MM.1S (cell line): ENCODE measurements at regions not wholly inside any gene's neighbourhood (a gene's known extent, or its start where the extent isn't known, plus 50 kb on each side); places are given as distances from the start of the nearest gene placed in this dataset.
A peak's percentile ranks its signal among the peaks of the same experiment; 100 is the strongest.

Source experiments
- DNase-seq: peaks from one replicate; pipeline ENCODE4 v3.0.0-alpha.2; 2015
- H2AFZ ChIP-seq: fragments of 300-600 bp; sonication (generic); 2 replicates; pipeline ENCODE4 v1.6.0; 2016; ENCODE audit warnings: antibody characterized with exemption, low read length
- H3F3A ChIP-seq: fragments of 300-600 bp; sonication (generic); 2 replicates; pipeline ENCODE4 v1.6.1; 2016; ENCODE audit warnings: mild to moderate bottlenecking, antibody characterized with exemption, low read length, moderate library complexity, mixed read lengths; ENCODE audit not compliant: insufficient read depth
- H3K27ac ChIP-seq: fragments of 300-600 bp; sonication (generic); 2 replicates; pipeline ENCODE4 v1.5.1; 2016; ENCODE audit warnings: mild to moderate bottlenecking, low read length
- H3K27me3 ChIP-seq: fragments of 300-600 bp; sonication (generic); replicated peaks from 2 replicates; pipeline ENCODE4 v1.6.0; 2016; ENCODE audit warnings: low read length; ENCODE audit not compliant: insufficient read depth
- H3K36me3 ChIP-seq: fragments of 300-600 bp; sonication (generic); replicated peaks from 2 replicates; pipeline ENCODE4 v1.6.1; 2016; ENCODE audit warnings: mild to moderate bottlenecking, low read length, mixed read lengths; ENCODE audit not compliant: insufficient read depth
- H3K4me1 ChIP-seq: fragments of 300-600 bp; sonication (generic); 2 replicates; pipeline ENCODE4 v1.6.1; 2016; ENCODE audit warnings: low read length, mixed read lengths
- H3K4me2 ChIP-seq: fragments of 300-600 bp; sonication (generic); 2 replicates; pipeline ENCODE4 v1.6.0; 2016; ENCODE audit warnings: low read depth, low read length
- H3K4me3 ChIP-seq: fragments of 300-600 bp; sonication (generic); 2 replicates; pipeline ENCODE4 v1.5.1; 2016; ENCODE audit warnings: low read length, mixed read lengths
- H3K79me2 ChIP-seq: fragments of 300-600 bp; sonication (generic); 2 replicates; pipeline ENCODE4 v1.6.1; 2016; ENCODE audit warnings: mixed run types, low read length, mixed read lengths
- H3K9ac ChIP-seq: fragments of 300-600 bp; sonication (generic); 2 replicates; pipeline ENCODE4 v1.6.1; 2016; ENCODE audit warnings: low read length, mixed read lengths
- H3K9me2 ChIP-seq: fragments of 300-600 bp; sonication (generic); replicated peaks from 2 replicates; pipeline ENCODE4 v1.6.1; 2016; ENCODE audit warnings: mild to moderate bottlenecking, low read length, mixed read lengths; ENCODE audit not compliant: insufficient read depth
- H3K9me3 ChIP-seq: fragments of 300-600 bp; sonication (generic); replicated peaks from 2 replicates; pipeline ENCODE4 v1.6.1; 2016; ENCODE audit warnings: mild to moderate bottlenecking, low read length, mixed read lengths; ENCODE audit not compliant: insufficient read depth
- H4K20me1 ChIP-seq: fragments of 300-600 bp; sonication (generic); 2 replicates; pipeline ENCODE4 v1.6.1; 2016; ENCODE audit warnings: mild to moderate bottlenecking, low read length, moderate library complexity, mixed read lengths; ENCODE audit not compliant: insufficient read depth
- EZH2 ChIP-seq: fragments of 300-600 bp; sonication (generic); optimal IDR thresholded peaks from 2 replicates; pipeline ENCODE3; 2017; ENCODE audit warnings: low read depth, mild to moderate bottlenecking, antibody characterized with exemption, low read length, mixed read lengths
- EZH2phosphoT487 ChIP-seq: fragments of 300-600 bp; sonication (generic); IDR thresholded peaks from 2 replicates; pipeline ENCODE4 v1.6.1; 2018; ENCODE audit warnings: antibody characterized with exemption, low read length
- TF ChIP-seq, protein P1 (sequence below): fragments of 300-600 bp; sonication (generic); IDR thresholded peaks from 2 replicates; pipeline ENCODE4 v1.5.1; 2016; ENCODE audit warnings: antibody characterized with exemption, low read length, mixed read lengths

- Histone ChIP-seq H4K20me1 (no peaks in the 10 kb centered on the region), H3K9me3 (no peaks in the 10 kb centered on the region), H3K27ac (no peak overlapping the region), H3K4me1 (no peaks in the 10 kb centered on the region), H2AFZ (no peak overlapping the region), H3K9me2 (no peaks in the 10 kb centered on the region), H3K36me3 (no peaks in the 10 kb centered on the region), H3K27me3 (no peaks in the 10 kb centered on the region), H3F3A (no peaks in the 10 kb centered on the region), H3K4me2 (no peak overlapping the region), H3K79me2 (no peaks in the 10 kb centered on the region), H3K9ac (no peak overlapping the region), H3K4me3 (no peak overlapping the region)
- peak; percentile 38 for DNase-seq
- no peak for TF ChIP-seq EZH2
- TF ChIP-seq EZH2phosphoT487 = no peak
- TF ChIP-seq, protein P1, sequence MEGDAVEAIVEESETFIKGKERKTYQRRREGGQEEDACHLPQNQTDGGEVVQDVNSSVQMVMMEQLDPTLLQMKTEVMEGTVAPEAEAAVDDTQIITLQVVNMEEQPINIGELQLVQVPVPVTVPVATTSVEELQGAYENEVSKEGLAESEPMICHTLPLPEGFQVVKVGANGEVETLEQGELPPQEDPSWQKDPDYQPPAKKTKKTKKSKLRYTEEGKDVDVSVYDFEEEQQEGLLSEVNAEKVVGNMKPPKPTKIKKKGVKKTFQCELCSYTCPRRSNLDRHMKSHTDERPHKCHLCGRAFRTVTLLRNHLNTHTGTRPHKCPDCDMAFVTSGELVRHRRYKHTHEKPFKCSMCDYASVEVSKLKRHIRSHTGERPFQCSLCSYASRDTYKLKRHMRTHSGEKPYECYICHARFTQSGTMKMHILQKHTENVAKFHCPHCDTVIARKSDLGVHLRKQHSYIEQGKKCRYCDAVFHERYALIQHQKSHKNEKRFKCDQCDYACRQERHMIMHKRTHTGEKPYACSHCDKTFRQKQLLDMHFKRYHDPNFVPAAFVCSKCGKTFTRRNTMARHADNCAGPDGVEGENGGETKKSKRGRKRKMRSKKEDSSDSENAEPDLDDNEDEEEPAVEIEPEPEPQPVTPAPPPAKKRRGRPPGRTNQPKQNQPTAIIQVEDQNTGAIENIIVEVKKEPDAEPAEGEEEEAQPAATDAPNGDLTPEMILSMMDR = peak; percentile 51
Measured at GRCh38 chr6:76275746-76276145, 203.3 kb upstream of the IMPG1 start.

DNA sequence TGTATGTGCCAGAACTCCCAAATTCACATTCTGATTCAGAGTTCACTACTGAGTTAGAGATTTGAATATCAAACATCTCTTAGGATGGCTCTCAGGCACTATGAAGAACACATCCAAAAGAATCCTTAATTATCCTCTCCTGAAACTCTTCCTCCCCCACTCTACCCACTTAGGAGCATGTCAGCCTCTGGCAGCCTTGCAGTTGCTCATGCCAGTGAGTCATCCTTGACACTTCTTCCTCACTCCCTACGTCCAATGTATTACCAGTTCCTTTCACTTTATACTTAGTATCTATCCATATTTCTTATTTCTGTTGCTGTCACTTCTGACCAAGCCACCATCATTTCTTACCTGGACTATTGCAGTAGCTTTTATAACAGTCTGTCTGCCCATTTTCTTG lies 192.0 kb upstream of the IMPG1 start:
- H3K27me3 ChIP-seq = no peaks in the 10 kb centered on the region
- H4K20me1 ChIP-seq = no peaks in the 10 kb centered on the region
- H3K9me3 ChIP-seq = no peaks in the 10 kb centered on the region
- H3K27ac ChIP-seq = no peak overlapping the region
- no peaks in the 10 kb centered on the region for H3F3A ChIP-seq
- no peaks in the 10 kb centered on the region for H3K9me2 ChIP-seq
- no peak for DNase-seq
- no peaks in the 10 kb centered on the region for H3K79me2 ChIP-seq
- TF ChIP-seq EZH2 (no peak), EZH2phosphoT487 (no peak)
- TF ChIP-seq, protein P1 = no peak
- no peaks in the 10 kb centered on the region for H3K4me1 ChIP-seq
- H3K36me3 ChIP-seq = no peaks in the 10 kb centered on the region
- no peak overlapping the region for H3K4me2 ChIP-seq
- no peak overlapping the region for H3K9ac ChIP-seq
- no peak overlapping the region for H3K4me3 ChIP-seq
- no peak overlapping the region for H2AFZ ChIP-seq

GRCh38 chr6:76262240-76262639 lies 189.8 kb upstream of the IMPG1 start:
- Histone ChIP-seq H3K9me3 (no peaks in the 10 kb centered on the region), H4K20me1 (no peaks in the 10 kb centered on the region), H3K27ac (no peak overlapping the region), H3K4me3 (no peak overlapping the region), H3K4me1 (no peaks in the 10 kb centered on the region), H3K36me3 (no peaks in the 10 kb centered on the region), H3K9ac (no peak overlapping the region), H2AFZ (no peak overlapping the region), H3K4me2 (no peak overlapping the region), H3K9me2 (no peaks in the 10 kb centered on the region), H3K27me3 (no peaks in the 10 kb centered on the region), H3K79me2 (no peaks in the 10 kb centered on the region), H3F3A (no peaks in the 10 kb centered on the region)
- DNase-seq = no peak
- TF ChIP-seq EZH2 = no peak
- no peak for TF ChIP-seq EZH2phosphoT487
- TF ChIP-seq, protein P1 = no peak
